ENCODE measurements at regions not wholly inside any gene's neighbourhood (a gene's known extent, or its start where the extent isn't known, plus 50 kb on each side); places are given as distances from the start of the nearest gene placed in this dataset.

GRCh38 chr1:81585371-81585770, 215.4 kb upstream of the ADGRL2 start:
- no peak for FAIRE-seq
- no peak overlapping the region for H3K27ac ChIP-seq (ENCODE audit: extremely low read length, insufficient read depth, low read length)
- H3K27me3 ChIP-seq (ENCODE audit: control insufficient read depth in 1 of 2, insufficient read depth in 2 of 2, low read length in 2 of 2) = no peaks in the 10 kb centered on the region
- no peak overlapping the region for H2AFZ ChIP-seq (ENCODE audit: low read length)
- no peak for DNase-seq (ENCODE audit: low spot score)
- H3K9ac ChIP-seq (ENCODE audit: insufficient read depth, low read depth, low read length) = no peak overlapping the region
- no peaks in the 10 kb centered on the region for H3K36me3 ChIP-seq (replicated peaks in 1 of 2; ENCODE audit: control insufficient read depth in 1 of 2, insufficient read depth in 2 of 2, low read length in 2 of 2)
- no peak for ATAC-seq
- H3K9me3 ChIP-seq (ENCODE audit: low read length) = peaks cover 18% of the 10 kb centered on the region; the same call in 1 of the 2 replicates
- in situ Hi-C loops (cut with HindIII; ENCODE audit: extremely low pct_ligation_motif_present, low pct_unique_long_range_greater_than_20kb) (no loop called here), intact Hi-C loops (cut with micrococcal nuclease; ENCODE audit: unreplicated experiment) (no loop called here)
- H3K79me2 ChIP-seq (ENCODE audit: insufficient read depth, low read length) = no peaks in the 10 kb centered on the region
- H3K4me1 ChIP-seq (ENCODE audit: insufficient read depth, low read length) = no peaks in the 10 kb centered on the region
- H3K4me3 ChIP-seq (replicated peaks in 1 of 3; ENCODE audit: insufficient read depth in 1 of 3, low read depth in 2 of 3, low read length in 3 of 3) = no peak overlapping the region
- H4K20me1 ChIP-seq (ENCODE audit: insufficient read depth, low read length) = no peaks in the 10 kb centered on the region
- 0% methylated on average over 2 of the region's 2 CpGs for WGBS (ENCODE audit: low lambda C conversion rate)
- no peak overlapping the region for H3K4me2 ChIP-seq (ENCODE audit: low read depth, low read length)
- BruUV-seq (replicated peaks) = no TSS peak
- CTCF ChIA-PET (ENCODE audit: low intra/inter-chr PET ratio, low total read pairs) = no interaction called here
- POLR2A ChIA-PET = no interaction called here
- TF ChIP-seq CREBL2 (CRISPR knock-in tag; IDR thresholded peaks at IDR 0.05; ENCODE audit: borderline replicate concordance) = no peak
- TF ChIP-seq ZSCAN31 (CRISPR knock-in tag; IDR thresholded peaks at IDR 0.05; ENCODE audit: low read depth) = no peak
- no peak for TF ChIP-seq SUZ12 (IDR thresholded peaks at IDR 0.05; ENCODE audit: low read depth, low read length)
- no peak for TF ChIP-seq ZNF335 (CRISPR knock-in tag; IDR thresholded peaks at IDR 0.05)
- no peak for TF ChIP-seq SP140L (CRISPR knock-in tag; IDR thresholded peaks at IDR 0.05; ENCODE audit: borderline replicate concordance)
- TF ChIP-seq EED (CRISPR knock-in tag; IDR thresholded peaks at IDR 0.05) = no peak
- no peak for TF ChIP-seq ZNF160 (CRISPR knock-in tag; IDR thresholded peaks at IDR 0.05)
- no peak for TF ChIP-seq PRDM4 (CRISPR knock-in tag; IDR thresholded peaks at IDR 0.05; ENCODE audit: borderline replicate concordance)
- TF ChIP-seq AKAP8 (CRISPR knock-in tag; IDR thresholded peaks at IDR 0.05) = no peak
- no peak for TF ChIP-seq STAT5B (CRISPR knock-in tag; IDR thresholded peaks at IDR 0.05)
- no peak for TF ChIP-seq CENPT (CRISPR knock-in tag; IDR thresholded peaks at IDR 0.05; ENCODE audit: low read depth)
- no peak for TF ChIP-seq ZNF530 (CRISPR knock-in tag; IDR thresholded peaks at IDR 0.05; ENCODE audit: low read depth)
- TF ChIP-seq NFE2L1 (CRISPR knock-in tag; IDR thresholded peaks at IDR 0.05; ENCODE audit: borderline replicate concordance) = no peak

All from HepG2 (cell line).